Hematopoietic multipotent progenitor cell treated with erythropoietin and hydrocortisone succinate and interleukin-3 and kit ligand, for 8 days (in vitro differentiated cells): ENCODE measurements at regions not wholly inside any gene's neighbourhood (a gene's known extent, or its start where the extent isn't known, plus 50 kb on each side); places are given as distances from the start of the nearest gene placed in this dataset.
"Not testable (repeated sequence)": the region's sequence is repeated elsewhere in the genome, so short reads cannot be mapped to it uniquely, and the experiment has no call there.

Source experiments
- DNase-seq: peaks from one replicate; pipeline ENCODE4 v3.0.0-alpha.2; 2015

GRCh38 chr1:232183802-232184201 is 446.1 kb downstream of the SIPA1L2 start:
- no peak for DNase-seq

GRCh38 chr1:232183266-232183800 is 446.6 kb downstream of the SIPA1L2 start:
- DNase-seq, result no peak

GRCh38 chr1:232182236-232182635 is 447.7 kb downstream of the SIPA1L2 start:
- no peak for DNase-seq

- DNase-seq, result no peak
Observed at GRCh38 chr1:232180779-232181136, 449.2 kb downstream of the SIPA1L2 start.

GRCh38 chr1:232179896-232180778 is 449.8 kb downstream of the SIPA1L2 start:
- no peak for DNase-seq

GRCh38 chr1:232178191-232178590 is 451.7 kb downstream of the SIPA1L2 start:
- no peak for DNase-seq

- no peak for DNase-seq
Observed at GRCh38 chr1:232177438-232177837, 452.5 kb downstream of the SIPA1L2 start.

GRCh38 chr1:232176222-232176621 is 453.7 kb downstream of the SIPA1L2 start:
- DNase-seq, result no peak

GRCh38 chr1:232174306-232174705 is 455.6 kb downstream of the SIPA1L2 start:
- no peak for DNase-seq

GRCh38 chr1:232172563-232172962 is 457.4 kb downstream of the SIPA1L2 start:
- DNase-seq, result no peak

GRCh38 chr1:232170909-232171308 is 459.0 kb downstream of the SIPA1L2 start:
- no peak for DNase-seq

GRCh38 chr1:232169436-232169835 is 460.5 kb downstream of the SIPA1L2 start:
- DNase-seq, result no peak

- no peak for DNase-seq
Observed at GRCh38 chr1:232168508-232168907, 461.4 kb downstream of the SIPA1L2 start.

- no peak for DNase-seq
Observed at GRCh38 chr1:232166942-232167341, 463.0 kb downstream of the SIPA1L2 start.

- no peak for DNase-seq
Observed at GRCh38 chr1:232164078-232164963, 465.6 kb downstream of the SIPA1L2 start.

GRCh38 chr1:232163533-232163932 is 466.4 kb downstream of the SIPA1L2 start:
- no peak for DNase-seq

GRCh38 chr1:232162001-232162400 is 467.9 kb downstream of the SIPA1L2 start:
- no peak for DNase-seq

- not testable (repeated sequence) for DNase-seq
Observed at GRCh38 chr1:232158558-232158957, 471.4 kb downstream of the SIPA1L2 start.

- not testable (repeated sequence) for DNase-seq
Observed at GRCh38 chr1:232156070-232156469, 473.9 kb downstream of the SIPA1L2 start.

- DNase-seq, result no peak
Observed at GRCh38 chr1:232153652-232154051, 476.3 kb downstream of the SIPA1L2 start.

GRCh38 chr1:232150770-232151548 is 479.0 kb downstream of the SIPA1L2 start:
- DNase-seq, result no peak

GRCh38 chr1:232149287-232150201 is 480.4 kb downstream of the SIPA1L2 start:
- no peak for DNase-seq
